Transverse colon (tissue), 4 donors: ENCODE measurements at regions not wholly inside any gene's neighbourhood (a gene's known extent, or its start where the extent isn't known, plus 50 kb on each side); places are given as distances from the start of the nearest gene placed in this dataset.

Source experiments
- CTCF ChIP-seq, 5 experiments: fragments of 200-600 bp in 3 of 5; fragments of 450-650 bp in 2 of 5; sonication (generic) in 3 of 5; IDR thresholded peaks; 1 replicate in 2 of 5; 2 replicates in 3 of 5; pipeline ENCODE4 v1.5.1; 2016 to 2017; ENCODE audit warnings: antibody characterized with exemption in 5 of 5, inconsistent platforms in 3 of 5, mild to moderate bottlenecking in 2 of 5, moderate library complexity in 1 of 5
- POLR2A ChIP-seq: fragments of 450-650 bp; IDR thresholded peaks from one replicate; pipeline ENCODE4 v1.6.1; 2016; ENCODE audit warnings: antibody characterized with exemption, mild to moderate bottlenecking, moderate library complexity
- POLR2AphosphoS5 ChIP-seq, 3 donors: sonication (generic); formaldehyde crosslinking; IDR thresholded peaks; one replicate each; pipeline ENCODE4 v1.6.1; 2016; ENCODE audit warnings: antibody characterized with exemption in 3 of 3

GRCh38 chr16:31618130-31618529, 90.4 kb downstream of the AHSP start:
- TF ChIP-seq POLR2A (no peak), CTCF (IDR thresholded peaks at IDR 0.05) (no peak), POLR2AphosphoS5 (IDR thresholded peaks at IDR 0.05) (no peak)
